Smooth muscle cell (in vitro differentiated cells): ENCODE measurements at regions not wholly inside any gene's neighbourhood (a gene's known extent, or its start where the extent isn't known, plus 50 kb on each side); places are given as distances from the start of the nearest gene placed in this dataset.

Experiments used
- DNase-seq: peaks from one replicate; lab custom pipeline; 2025; ENCODE audit not compliant: unreplicated experiment; lab: John Stamatoyannopoulos, UW
- H2AFZ ChIP-seq: fragments of 200-600 bp; sonication (generic); 2 replicates; pipeline ENCODE4 v1.6.0; 2016; ENCODE audit warnings: antibody characterized with exemption, low read depth, mild to moderate bottlenecking
- H3F3A ChIP-seq: fragments of 200-600 bp; sonication (generic); 2 replicates; pipeline ENCODE4 v1.6.0; 2017; ENCODE audit warnings: antibody characterized with exemption, low read depth
- H3K27ac ChIP-seq: fragments of 200-600 bp; sonication (generic); 2 replicates; pipeline ENCODE4 v1.5.1; 2016; ENCODE audit warnings: low read depth, mild to moderate bottlenecking
- H3K27me3 ChIP-seq: fragments of 200-600 bp; sonication (generic); 2 replicates; pipeline ENCODE4 v1.6.1; 2016; ENCODE audit warnings: low read depth, mild to moderate bottlenecking
- H3K36me3 ChIP-seq: fragments of 200-600 bp; sonication (generic); 2 replicates; pipeline ENCODE4 v1.5.1; 2016; ENCODE audit warnings: low read depth
- H3K4me1 ChIP-seq: fragments of 200-600 bp; sonication (generic); 2 replicates; pipeline ENCODE4 v1.5.1; 2016; ENCODE audit warnings: low read depth
- H3K4me2 ChIP-seq: fragments of 200-600 bp; sonication (generic); 2 replicates; pipeline ENCODE4 v1.6.0; 2016; ENCODE audit warnings: mild to moderate bottlenecking
- H3K4me3 ChIP-seq: fragments of 200-600 bp; sonication (generic); 2 replicates; pipeline ENCODE4 v1.5.1; 2016; ENCODE audit warnings: mild to moderate bottlenecking
- H3K79me2 ChIP-seq: fragments of 200-600 bp; sonication (generic); 2 replicates; pipeline ENCODE4 v1.6.0; 2016; ENCODE audit warnings: low read depth, mild to moderate bottlenecking
- H3K9ac ChIP-seq: fragments of 200-600 bp; sonication (generic); 2 replicates; pipeline ENCODE4 v1.6.0; 2016; ENCODE audit warnings: low read depth
- H3K9me3 ChIP-seq: fragments of 200-600 bp; sonication (generic); replicated peaks from 2 replicates; pipeline ENCODE4 v1.5.1; 2016; ENCODE audit warnings: low read depth
- H4K20me1 ChIP-seq: fragments of 200-600 bp; sonication (generic); 2 replicates; pipeline ENCODE4 v1.6.0; 2016; ENCODE audit warnings: low read depth
- WGBS: methylation state at CpG from one replicate; pipeline ENCODE4 v1.1.7; 2016; ENCODE audit warnings: low lambda C conversion rate; 5-methylcytosine and 5-hydroxymethylcytosine counted together
- TF ChIP-seq, protein P1 (sequence below): fragments of 200-600 bp; sonication (generic); IDR thresholded peaks from 2 replicates; pipeline ENCODE4 v1.5.1; 2017; ENCODE audit warnings: borderline replicate concordance, mild to moderate bottlenecking, antibody characterized with exemption; ENCODE audit not compliant: insufficient read depth, poor library complexity, severe bottlenecking

DNA sequence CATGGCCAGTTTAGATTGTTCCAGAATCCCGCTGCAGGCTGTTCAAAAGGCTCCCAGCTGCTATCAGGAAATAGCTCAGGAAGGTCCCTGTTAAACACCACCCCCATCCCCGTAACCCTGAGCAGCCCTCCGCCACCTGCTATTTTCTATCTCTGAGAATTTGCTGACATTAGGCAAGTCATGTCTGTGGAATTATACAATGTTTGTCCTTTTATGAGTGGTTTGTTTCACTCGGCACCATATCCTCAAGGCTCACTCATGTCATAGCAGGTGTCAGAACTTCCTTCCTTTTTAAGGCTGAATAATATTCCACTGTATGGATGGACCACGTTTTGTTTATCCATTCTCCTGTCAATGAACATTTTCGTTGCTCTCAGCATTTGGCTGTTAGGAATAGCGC lies 164.3 kb upstream of the FOXF1 start:
- Histone ChIP-seq H3K27ac (no peak overlapping the region), H3K9me3 (no peaks in the 10 kb centered on the region), H3K36me3 (no peaks in the 10 kb centered on the region), H3K4me1 (peaks cover 7% of the 10 kb centered on the region), H4K20me1 (no peaks in the 10 kb centered on the region), H3K79me2 (no peaks in the 10 kb centered on the region), H3K9ac (no peak overlapping the region), H3K27me3 (no peaks in the 10 kb centered on the region), H3K4me2 (no peak overlapping the region), H3F3A (peaks cover 4% of the 10 kb centered on the region), H2AFZ (no peak overlapping the region), H3K4me3 (no peak overlapping the region)
- WGBS, result 92% methylated on average over 7 of the region's 7 CpGs
- TF ChIP-seq, protein P1, sequence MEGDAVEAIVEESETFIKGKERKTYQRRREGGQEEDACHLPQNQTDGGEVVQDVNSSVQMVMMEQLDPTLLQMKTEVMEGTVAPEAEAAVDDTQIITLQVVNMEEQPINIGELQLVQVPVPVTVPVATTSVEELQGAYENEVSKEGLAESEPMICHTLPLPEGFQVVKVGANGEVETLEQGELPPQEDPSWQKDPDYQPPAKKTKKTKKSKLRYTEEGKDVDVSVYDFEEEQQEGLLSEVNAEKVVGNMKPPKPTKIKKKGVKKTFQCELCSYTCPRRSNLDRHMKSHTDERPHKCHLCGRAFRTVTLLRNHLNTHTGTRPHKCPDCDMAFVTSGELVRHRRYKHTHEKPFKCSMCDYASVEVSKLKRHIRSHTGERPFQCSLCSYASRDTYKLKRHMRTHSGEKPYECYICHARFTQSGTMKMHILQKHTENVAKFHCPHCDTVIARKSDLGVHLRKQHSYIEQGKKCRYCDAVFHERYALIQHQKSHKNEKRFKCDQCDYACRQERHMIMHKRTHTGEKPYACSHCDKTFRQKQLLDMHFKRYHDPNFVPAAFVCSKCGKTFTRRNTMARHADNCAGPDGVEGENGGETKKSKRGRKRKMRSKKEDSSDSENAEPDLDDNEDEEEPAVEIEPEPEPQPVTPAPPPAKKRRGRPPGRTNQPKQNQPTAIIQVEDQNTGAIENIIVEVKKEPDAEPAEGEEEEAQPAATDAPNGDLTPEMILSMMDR, result no peak
- no peak for DNase-seq

DNA sequence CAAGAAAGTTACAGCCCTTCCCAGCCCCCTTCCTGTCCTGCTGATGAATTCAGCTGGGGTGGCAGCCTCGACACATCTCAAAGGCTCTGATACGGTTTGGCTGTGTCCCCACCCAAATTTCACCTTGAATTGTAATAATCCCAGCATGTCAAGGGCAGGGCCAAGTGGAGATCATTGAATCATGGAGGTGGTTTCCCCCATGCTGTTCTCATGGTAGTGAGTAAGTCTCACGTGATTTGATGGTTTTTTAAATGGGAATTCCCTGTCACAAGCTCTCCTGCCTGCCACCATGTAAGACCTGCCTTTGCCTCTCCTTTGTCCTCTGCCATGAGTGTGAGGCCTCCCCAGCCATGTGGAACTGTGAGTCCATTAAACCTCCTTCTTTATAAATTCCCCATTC lies 163.2 kb upstream of the FOXF1 start:
- Histone ChIP-seq H3K27ac (no peak overlapping the region), H3K36me3 (no peaks in the 10 kb centered on the region), H3K4me3 (no peak overlapping the region), H3K9me3 (no peaks in the 10 kb centered on the region), H4K20me1 (no peaks in the 10 kb centered on the region), H3K4me1 (peaks cover 7% of the 10 kb centered on the region), H3F3A (peaks cover 4% of the 10 kb centered on the region), H3K27me3 (no peaks in the 10 kb centered on the region), H3K4me2 (no peak overlapping the region), H3K79me2 (no peaks in the 10 kb centered on the region), H2AFZ (no peak overlapping the region), H3K9ac (no peak overlapping the region)
- 87% methylated on average over 3 of the region's 3 CpGs for WGBS
- TF ChIP-seq, protein P1, result no peak
- DNase-seq, result no peak

DNA sequence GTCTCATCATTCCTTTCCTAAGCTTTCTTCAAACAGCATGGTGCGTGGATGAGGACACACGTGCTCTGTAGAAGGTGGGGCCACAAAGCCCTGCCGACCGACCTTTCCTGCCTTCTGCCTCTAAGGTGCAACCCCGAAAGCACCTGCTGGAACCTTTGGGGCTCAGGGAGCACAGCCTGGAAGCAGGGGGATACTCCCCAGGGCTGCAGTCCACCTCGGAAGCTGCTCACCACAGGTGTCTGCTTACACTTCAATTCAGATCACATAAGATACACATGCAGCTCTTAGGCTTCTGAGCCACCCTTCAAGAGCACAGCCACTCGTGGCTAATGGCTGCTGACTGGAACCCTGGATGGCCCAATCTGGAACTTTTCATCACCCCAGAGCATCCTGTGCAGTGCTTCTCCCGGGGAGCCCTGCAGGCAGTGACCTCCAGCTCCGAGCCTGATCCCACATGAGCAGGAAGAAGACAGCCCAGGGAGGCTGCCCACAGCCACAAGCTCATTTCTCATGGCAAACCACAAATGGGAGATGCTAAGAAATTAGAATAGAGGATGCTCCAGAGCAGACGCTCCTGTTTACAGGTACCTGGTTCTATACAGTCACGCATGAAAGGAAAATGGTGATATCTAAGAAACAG lies 162.3 kb upstream of the FOXF1 start:
- Histone ChIP-seq H3K36me3 (no peaks in the 10 kb centered on the region), H3K9ac (no peak overlapping the region), H3K4me2 (no peak overlapping the region), H3K27me3 (no peaks in the 10 kb centered on the region), H3K4me1 (peaks cover 7% of the 10 kb centered on the region), H2AFZ (no peak overlapping the region), H3F3A (peaks cover 4% of the 10 kb centered on the region), H3K79me2 (no peaks in the 10 kb centered on the region), H3K9me3 (no peaks in the 10 kb centered on the region), H4K20me1 (no peaks in the 10 kb centered on the region), H3K27ac (no peak overlapping the region), H3K4me3 (no peak overlapping the region)
- TF ChIP-seq, protein P1, result no peak
- 83% methylated on average over 11 of the region's 11 CpGs for WGBS
- DNase-seq, result no peak

DNA sequence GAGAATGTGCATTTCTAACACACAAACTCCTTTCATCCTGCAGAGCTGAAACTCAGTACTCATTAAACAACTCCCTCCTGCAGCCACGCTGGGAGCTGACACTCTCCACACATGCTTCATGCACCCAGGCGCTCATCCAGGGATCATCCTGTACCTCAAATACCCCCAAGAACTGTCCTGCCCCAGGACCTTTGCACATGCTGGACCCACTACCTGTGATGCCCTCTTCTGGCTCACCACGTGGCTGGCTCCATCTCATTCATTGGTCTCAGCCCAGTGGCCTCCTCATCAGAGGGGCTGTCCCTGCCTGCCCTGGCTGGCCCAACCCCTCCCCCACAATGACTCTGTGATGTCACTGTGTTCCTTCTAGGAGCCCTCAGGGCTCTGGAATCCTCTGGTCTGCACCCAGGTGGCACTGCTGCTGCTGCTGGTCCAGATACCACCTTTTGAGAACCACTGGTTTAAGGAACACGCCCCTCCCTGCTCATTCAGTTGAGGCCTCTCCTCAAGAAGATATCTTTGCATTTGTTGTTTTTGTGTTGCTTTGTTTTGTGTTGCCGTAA lies 160.9 kb upstream of the FOXF1 start:
- 79% methylated on average over 5 of the region's 5 CpGs for WGBS
- Histone ChIP-seq H4K20me1 (no peaks in the 10 kb centered on the region), H3F3A (peaks cover 2% of the 10 kb centered on the region), H2AFZ (no peak overlapping the region), H3K79me2 (no peaks in the 10 kb centered on the region), H3K9ac (no peak overlapping the region), H3K4me1 (no peaks in the 10 kb centered on the region), H3K4me3 (no peak overlapping the region), H3K9me3 (no peaks in the 10 kb centered on the region), H3K36me3 (no peaks in the 10 kb centered on the region), H3K27me3 (no peaks in the 10 kb centered on the region), H3K27ac (no peak overlapping the region), H3K4me2 (no peak overlapping the region)
- DNase-seq, result no peak
- TF ChIP-seq, protein P1, result no peak
